CD4-positive, alpha-beta T cell (primary cell): ENCODE measurements at regions not wholly inside any gene's neighbourhood (a gene's known extent, or its start where the extent isn't known, plus 50 kb on each side); places are given as distances from the start of the nearest gene placed in this dataset.

Source experiments
- ATAC-seq: fragments of 200-7000 bp; cut with Tn5 transposase; one replicate; pipeline ENCODE4 v1.10.0; 2022; ENCODE audit warnings: mild to moderate bottlenecking; ENCODE audit not compliant: poor library complexity
- CTCF ChIA-PET: fragments of 350-600 bp; sonication (Branson Sonifier 250); formaldehyde crosslinking; loops from one replicate; lab custom pipeline; 2021; ENCODE audit warnings: antibody characterized with exemption, inconsistent platforms; lab: Charles Lee
- POLR2A ChIA-PET: fragments of 350-600 bp; sonication (Branson Sonifier 250); formaldehyde crosslinking; loops from one replicate; lab custom pipeline; 2021; ENCODE audit warnings: antibody characterized with exemption, inconsistent platforms; lab: Charles Lee
- DNase-seq, 14 experiments: peaks; one replicate each; pipeline ENCODE4 v3.0.0-alpha.2; 2013 to 2020; ENCODE audit warnings: mixed read lengths in 2 of 14
- H3K27ac ChIP-seq, 2 donors: one replicate each; pipeline versions ENCODE4 v1.5.1 to v1.7.0; 2013; ENCODE audit warnings: low read length in 2 of 2, low read depth in 1 of 2, mild to moderate bottlenecking in 1 of 2
- H3K27me3 ChIP-seq, 2 experiments: 1 replicate in 1 of 2; 2 replicates in 1 of 2; pipeline versions ENCODE4 v1.6.1 to v1.7.0; 2013; ENCODE audit warnings: low read length in 2 of 2, control low read depth in 1 of 2, mild to moderate bottlenecking in 1 of 2, moderate library complexity in 1 of 2; ENCODE audit not compliant: insufficient read depth in 2 of 2, control insufficient read depth in 1 of 2
- H3K36me3 ChIP-seq: one replicate; pipeline ENCODE4 v1.6.1; 2013; ENCODE audit warnings: low read length, control low read depth; ENCODE audit not compliant: insufficient read depth
- H3K4me1 ChIP-seq: one replicate; pipeline ENCODE4 v1.6.1; 2013; ENCODE audit warnings: low read length, control low read depth; ENCODE audit not compliant: insufficient read depth
- H3K4me3 ChIP-seq: one replicate; pipeline ENCODE4 v1.5.1; 2013; ENCODE audit warnings: mild to moderate bottlenecking, low read length, moderate library complexity
- H3K9me3 ChIP-seq, 2 experiments: 1 replicate in 1 of 2; 2 replicates in 1 of 2; pipeline versions ENCODE4 v1.6.1 to v1.7.0; 2013; ENCODE audit warnings: low read length in 2 of 2, mild to moderate bottlenecking in 2 of 2, control low read depth in 1 of 2, moderate library complexity in 1 of 2; ENCODE audit not compliant: control insufficient read depth in 1 of 2, insufficient read depth in 1 of 2
- H3K27ac Mint-ChIP-seq: one replicate; pipeline ENCODE4 v1.8.0; 2020; ENCODE audit warnings: mixed read lengths
- H3K27me3 Mint-ChIP-seq: one replicate; pipeline ENCODE4 v1.8.0; 2021; ENCODE audit warnings: mixed read lengths
- H3K36me3 Mint-ChIP-seq: one replicate; pipeline ENCODE4 v1.8.0; 2021; ENCODE audit warnings: low read depth, mixed read lengths
- H3K4me1 Mint-ChIP-seq: one replicate; pipeline ENCODE4 v1.8.0; 2021; ENCODE audit warnings: low read depth, mixed read lengths
- H3K4me3 Mint-ChIP-seq: one replicate; pipeline ENCODE4 v1.8.0; 2020; ENCODE audit warnings: mild to moderate bottlenecking, mixed read lengths
- H3K9me3 Mint-ChIP-seq: one replicate; pipeline ENCODE4 v1.8.0; 2020; ENCODE audit warnings: mixed read lengths
- intact Hi-C, 2 experiments: fragments of 100-400 bp; cut with DNase I in 1 of 2; cut with micrococcal nuclease in 1 of 2; formaldehyde crosslinking; loops; one replicate each; pipeline versions ENCODE4 v1.15.1 to v1.9.0; 2023 to 2025; cut with DNase I, micrococcal nuclease
- TF ChIP-seq, protein P1 (sequence below): fragments of 200-600 bp; IDR thresholded peaks from one replicate; pipeline ENCODE4 v1.8.0; 2022; ENCODE audit warnings: antibody characterized with exemption, mild to moderate bottlenecking

DNA sequence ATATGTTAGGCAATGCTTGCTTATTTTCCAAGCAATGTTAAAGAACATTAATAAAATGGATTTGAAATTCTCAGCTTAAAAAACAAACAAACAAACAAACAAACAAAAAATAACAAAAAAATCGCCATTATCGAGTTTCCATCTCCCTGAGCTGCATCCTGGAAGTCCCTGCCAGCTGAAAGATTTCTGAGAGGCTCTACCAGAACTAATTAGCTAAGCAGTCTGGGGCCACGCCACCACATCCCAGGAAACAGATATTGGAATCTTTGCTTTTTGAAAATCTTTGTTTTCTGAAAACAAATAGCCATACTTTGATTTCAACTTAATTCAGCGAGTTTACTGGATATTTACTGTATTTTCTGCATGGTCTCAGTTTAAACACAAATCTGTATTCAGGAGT lies 143.6 kb downstream of the LSMEM1 start:
- ChIA-PET CTCF (no interaction called here), POLR2A (no interaction called here)
- H3K4me3 Mint-ChIP-seq, result no peak overlapping the region
- Histone ChIP-seq H3K4me3 (no peak overlapping the region), H3K4me1 (no peaks in the 10 kb centered on the region), H3K27ac (no peak overlapping the region), H3K9me3 (peaks cover 0 to 23% of the 10 kb centered on the region in 2 experiments), H3K27me3 (no peaks in the 10 kb centered on the region), H3K36me3 (no peaks in the 10 kb centered on the region)
- ATAC-seq (no peak), DNase-seq (no peak)
- no peaks in the 10 kb centered on the region for H3K4me1 Mint-ChIP-seq
- H3K9me3 Mint-ChIP-seq, result peaks cover 3% of the 10 kb centered on the region
- H3K36me3 Mint-ChIP-seq, result no peaks in the 10 kb centered on the region
- TF ChIP-seq, protein P1, sequence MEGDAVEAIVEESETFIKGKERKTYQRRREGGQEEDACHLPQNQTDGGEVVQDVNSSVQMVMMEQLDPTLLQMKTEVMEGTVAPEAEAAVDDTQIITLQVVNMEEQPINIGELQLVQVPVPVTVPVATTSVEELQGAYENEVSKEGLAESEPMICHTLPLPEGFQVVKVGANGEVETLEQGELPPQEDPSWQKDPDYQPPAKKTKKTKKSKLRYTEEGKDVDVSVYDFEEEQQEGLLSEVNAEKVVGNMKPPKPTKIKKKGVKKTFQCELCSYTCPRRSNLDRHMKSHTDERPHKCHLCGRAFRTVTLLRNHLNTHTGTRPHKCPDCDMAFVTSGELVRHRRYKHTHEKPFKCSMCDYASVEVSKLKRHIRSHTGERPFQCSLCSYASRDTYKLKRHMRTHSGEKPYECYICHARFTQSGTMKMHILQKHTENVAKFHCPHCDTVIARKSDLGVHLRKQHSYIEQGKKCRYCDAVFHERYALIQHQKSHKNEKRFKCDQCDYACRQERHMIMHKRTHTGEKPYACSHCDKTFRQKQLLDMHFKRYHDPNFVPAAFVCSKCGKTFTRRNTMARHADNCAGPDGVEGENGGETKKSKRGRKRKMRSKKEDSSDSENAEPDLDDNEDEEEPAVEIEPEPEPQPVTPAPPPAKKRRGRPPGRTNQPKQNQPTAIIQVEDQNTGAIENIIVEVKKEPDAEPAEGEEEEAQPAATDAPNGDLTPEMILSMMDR, result no peak
- H3K27me3 Mint-ChIP-seq, result peaks cover 3% of the 10 kb centered on the region
- no peak overlapping the region for H3K27ac Mint-ChIP-seq
- intact Hi-C loops, result no loop called here

DNA sequence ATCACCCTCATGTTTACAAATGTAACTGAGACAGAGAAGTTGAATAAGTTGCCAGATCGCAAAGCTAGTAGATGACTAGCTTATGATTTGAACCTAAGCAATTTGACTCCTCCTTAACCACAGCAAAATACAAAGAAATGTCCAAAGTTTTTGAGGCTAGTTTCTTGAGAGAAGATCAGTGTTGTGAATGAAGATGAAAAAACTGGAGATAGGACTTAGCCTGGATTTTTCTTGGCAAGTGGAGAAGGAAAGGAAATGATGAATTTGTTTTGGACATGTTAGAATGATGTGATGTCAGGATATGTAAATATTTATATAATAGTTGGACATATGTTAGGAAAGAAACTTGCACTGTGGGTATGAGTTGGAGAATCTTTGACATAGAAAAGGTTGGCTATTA lies 149.8 kb downstream of the LSMEM1 start:
- ChIA-PET POLR2A (no interaction called here), CTCF (no interaction called here)
- H3K9me3 Mint-ChIP-seq, result peaks cover 3% of the 10 kb centered on the region

DNA sequence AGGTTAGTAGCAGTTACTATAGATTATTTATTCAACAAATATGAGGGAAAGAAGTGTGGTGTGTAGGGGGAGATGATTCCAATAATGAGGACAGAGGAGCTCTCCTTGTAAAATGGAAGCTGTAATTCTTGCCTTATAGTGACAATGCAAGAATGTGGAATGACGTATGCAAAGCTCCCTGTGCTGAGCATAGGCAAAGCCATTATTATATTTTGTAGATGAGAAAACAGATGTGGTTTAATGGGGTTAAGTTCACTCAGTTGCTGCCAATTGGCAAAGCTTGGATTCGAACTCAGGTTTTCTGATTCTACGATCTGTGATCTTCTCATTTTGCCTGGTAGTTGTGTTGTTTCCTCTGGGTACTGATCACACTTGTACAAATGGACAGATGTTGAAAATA lies 153.3 kb downstream of the LSMEM1 start:
- Mint-ChIP-seq H3K27me3 (no peaks in the 10 kb centered on the region), H3K36me3 (no peaks in the 10 kb centered on the region), H3K4me3 (no peak overlapping the region), H3K27ac (no peak overlapping the region), H3K4me1 (no peaks in the 10 kb centered on the region), H3K9me3 (no peaks in the 10 kb centered on the region)
- DNase-seq, result no peak
- Histone ChIP-seq H3K4me3 (no peak overlapping the region), H3K27ac (no peak overlapping the region), H3K27me3 (no peaks in the 10 kb centered on the region), H3K9me3 (no peaks in the 10 kb centered on the region), H3K4me1 (no peaks in the 10 kb centered on the region), H3K36me3 (no peaks in the 10 kb centered on the region)
- ATAC-seq, result no peak
- ChIA-PET POLR2A (no interaction called here), CTCF (no interaction called here)
- TF ChIP-seq, protein P1, result no peak
- intact Hi-C loops, result no loop called here

More for the DNA sequence above, 149.8 kb downstream of the LSMEM1 start:
- Histone ChIP-seq H3K27ac (no peak overlapping the region), H3K4me1 (no peaks in the 10 kb centered on the region), H3K27me3 (no peaks in the 10 kb centered on the region), H3K36me3 (no peaks in the 10 kb centered on the region), H3K9me3 (peaks cover 0 to 9% of the 10 kb centered on the region in 2 experiments), H3K4me3 (no peak overlapping the region)
- H3K4me1 Mint-ChIP-seq, result no peaks in the 10 kb centered on the region
- DNase-seq (no peak), ATAC-seq (no peak)
- TF ChIP-seq, protein P1, result no peak
- H3K36me3 Mint-ChIP-seq, result no peaks in the 10 kb centered on the region
- H3K27me3 Mint-ChIP-seq, result no peaks in the 10 kb centered on the region
- H3K27ac Mint-ChIP-seq, result no peak overlapping the region
- intact Hi-C loops, result no loop called here
- no peak overlapping the region for H3K4me3 Mint-ChIP-seq
